ENCODE measurements at regions not wholly inside any gene's neighbourhood (a gene's known extent, or its start where the extent isn't known, plus 50 kb on each side); places are given as distances from the start of the nearest gene placed in this dataset.
"Not testable (repeated sequence)": the region's sequence is repeated elsewhere in the genome, so short reads cannot be mapped to it uniquely, and the experiment has no call there.

DNA sequence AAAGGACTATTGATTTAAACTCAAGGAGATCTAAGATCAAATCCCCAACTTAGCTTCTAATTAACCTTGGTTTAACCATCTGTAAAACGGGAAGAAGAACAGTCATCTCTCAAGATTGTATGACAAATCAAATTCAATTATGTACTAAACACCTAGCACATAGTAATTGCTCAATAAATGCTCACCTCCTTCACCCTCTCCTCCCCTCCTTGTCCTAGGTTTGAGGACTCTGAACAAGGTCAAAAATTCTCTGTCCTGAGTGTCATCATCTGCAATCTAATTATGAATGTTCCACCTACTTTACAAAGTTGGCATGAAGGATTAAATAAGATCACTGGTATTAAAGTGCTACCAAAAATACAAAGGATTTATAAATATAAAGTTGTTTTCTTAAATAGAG is 320.1 kb upstream of the PPARGC1A start:
- TF ChIP-seq CTCF (conservative IDR thresholded peaks at IDR 0.05; ENCODE audit: control insufficient read depth, insufficient read depth, low read depth, low read length) = no peak
- DNase-seq (ENCODE audit: low read depth) = peak; percentile 51
- no peak overlapping the region for H3K4me3 ChIP-seq (ENCODE audit: control insufficient read depth, low read depth, low read length)

GRCh38 chr4:24209131-24209530 is 319.3 kb upstream of the PPARGC1A start:
- DNase-seq (ENCODE audit: low read depth) = no peak
- no peak overlapping the region for H3K4me3 ChIP-seq (ENCODE audit: control insufficient read depth, low read depth, low read length)
- no peak for TF ChIP-seq CTCF (conservative IDR thresholded peaks at IDR 0.05; ENCODE audit: control insufficient read depth, insufficient read depth, low read depth, low read length)

GRCh38 chr4:24208691-24209090 is 318.8 kb upstream of the PPARGC1A start:
- TF ChIP-seq CTCF (conservative IDR thresholded peaks at IDR 0.05; ENCODE audit: control insufficient read depth, insufficient read depth, low read depth, low read length) = no peak
- no peak overlapping the region for H3K4me3 ChIP-seq (ENCODE audit: control insufficient read depth, low read depth, low read length)
- no peak for DNase-seq (ENCODE audit: low read depth)

DNA sequence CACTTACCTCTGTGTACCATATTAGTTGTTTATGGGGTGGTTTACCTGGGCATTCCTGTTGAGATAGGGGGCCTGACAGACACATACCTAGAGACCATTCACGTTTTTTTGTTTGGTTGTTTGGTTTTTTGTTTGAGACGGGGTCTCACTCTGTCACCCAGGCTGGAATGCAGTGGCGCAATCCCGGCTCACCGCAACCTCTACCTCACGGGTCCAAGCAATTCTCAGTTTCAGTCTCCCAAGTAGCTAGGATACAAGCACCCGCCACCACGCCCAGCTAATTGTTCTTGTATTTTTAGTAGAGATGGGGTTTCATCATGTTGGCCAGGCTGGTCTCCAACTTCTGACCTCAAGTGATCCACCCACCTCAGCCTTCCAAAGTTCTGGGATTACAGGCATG is 314.9 kb upstream of the PPARGC1A start:
- DNase-seq (ENCODE audit: low read depth) = not testable (repeated sequence)

DNA sequence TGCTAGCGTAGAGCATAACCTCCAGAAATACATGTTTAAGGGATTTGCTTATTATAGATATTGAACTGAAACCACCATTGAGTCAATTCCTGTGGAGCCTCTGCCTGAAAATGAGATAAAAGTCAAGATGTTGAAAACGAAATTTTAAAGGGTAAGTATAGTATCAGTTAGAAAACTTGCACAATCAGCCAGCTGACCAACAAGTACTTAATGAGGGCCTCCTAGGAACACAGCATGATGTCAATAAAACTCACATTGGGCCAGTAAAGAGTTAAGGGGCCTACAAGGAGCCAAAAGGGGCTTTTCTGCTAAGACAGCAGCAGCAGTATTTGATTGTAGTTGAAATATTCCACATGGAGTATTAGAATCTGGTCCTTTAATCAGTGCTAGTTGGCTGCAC is 314.1 kb upstream of the PPARGC1A start:
- H3K4me3 ChIP-seq (ENCODE audit: control insufficient read depth, low read depth, low read length) = no peak overlapping the region
- peak; percentile 34 for DNase-seq (ENCODE audit: low read depth)
- TF ChIP-seq CTCF (conservative IDR thresholded peaks at IDR 0.05; ENCODE audit: control insufficient read depth, insufficient read depth, low read depth, low read length) = no peak

More for the DNA sequence above, 314.9 kb upstream of the PPARGC1A start:
- not testable (repeated sequence) for H3K4me3 ChIP-seq (ENCODE audit: control insufficient read depth, low read depth, low read length)

GRCh38 chr4:24202579-24202978 is 312.7 kb upstream of the PPARGC1A start:
- no peak for TF ChIP-seq CTCF (conservative IDR thresholded peaks at IDR 0.05; ENCODE audit: control insufficient read depth, insufficient read depth, low read depth, low read length)
- no peak overlapping the region for H3K4me3 ChIP-seq (ENCODE audit: control insufficient read depth, low read depth, low read length)
- DNase-seq (ENCODE audit: low read depth) = no peak

- no peak for TF ChIP-seq CTCF (conservative IDR thresholded peaks at IDR 0.05; ENCODE audit: control insufficient read depth, insufficient read depth, low read depth, low read length)
- no peak for DNase-seq (ENCODE audit: low read depth)
Measured at GRCh38 chr4:24197955-24198354, 308.1 kb upstream of the PPARGC1A start.

More at GRCh38 chr4:24197955-24198354, 308.1 kb upstream of the PPARGC1A start:
- H3K4me3 ChIP-seq (ENCODE audit: control insufficient read depth, low read depth, low read length) = no peak overlapping the region
